Activated T-cell treated with anti-CD3 and anti-CD28 coated beads, Interleukin-2, amount 50 U/mL, for 4 hours (primary cell): ENCODE measurements at regions not wholly inside any gene's neighbourhood (a gene's known extent, or its start where the extent isn't known, plus 50 kb on each side); places are given as distances from the start of the nearest gene placed in this dataset.

Experiments used
- ATAC-seq, 2 donors: fragments of 200-7000 bp; cut with Tn5 transposase; one replicate each; pipeline ENCODE4 v1.10.0; 2021
- DNase-seq: peaks from one replicate; pipeline ENCODE4 v3.0.0-alpha.2; 2020
- H3K27me3 Mint-ChIP-seq: one replicate; pipeline ENCODE4 v1.8.0; 2021; ENCODE audit warnings: low read depth, mixed read lengths
- H3K36me3 Mint-ChIP-seq: one replicate; pipeline ENCODE4 v1.8.0; 2022; ENCODE audit warnings: mixed read lengths; ENCODE audit not compliant: insufficient read depth
- H3K4me1 Mint-ChIP-seq: one replicate; pipeline ENCODE4 v1.8.0; 2021; ENCODE audit warnings: low read depth, mixed read lengths
- H3K4me3 Mint-ChIP-seq: one replicate; pipeline ENCODE4 v1.8.0; 2021; ENCODE audit warnings: mild to moderate bottlenecking, moderate library complexity, mixed read lengths
- H3K9me3 Mint-ChIP-seq: one replicate; pipeline ENCODE4 v1.8.0; 2021; ENCODE audit warnings: mixed read lengths

GRCh38 chr17:33816842-33817617 is 438.1 kb upstream of the CCL2 start:
- Mint-ChIP-seq H3K9me3 (no peaks in the 10 kb centered on the region), H3K36me3 (no peaks in the 10 kb centered on the region), H3K4me1 (no peaks in the 10 kb centered on the region), H3K27me3 (peaks cover 7% of the 10 kb centered on the region), H3K4me3 (no peak overlapping the region)
- ATAC-seq: no peak
- DNase-seq: no peak

- ATAC-seq (no peak), DNase-seq (no peak)
- Mint-ChIP-seq H3K4me1 (no peaks in the 10 kb centered on the region), H3K36me3 (no peaks in the 10 kb centered on the region), H3K27me3 (peaks cover 10% of the 10 kb centered on the region), H3K9me3 (no peaks in the 10 kb centered on the region), H3K4me3 (no peak overlapping the region)
These were observed 435.5 kb upstream of the CCL2 start for GRCh38 chr17:33819539-33819938.

GRCh38 chr17:33832262-33832661 is 422.8 kb upstream of the CCL2 start:
- Mint-ChIP-seq H3K27me3 (peaks cover 4% of the 10 kb centered on the region), H3K4me3 (no peak overlapping the region), H3K36me3 (no peaks in the 10 kb centered on the region), H3K4me1 (no peaks in the 10 kb centered on the region), H3K9me3 (no peaks in the 10 kb centered on the region)
- DNase-seq (no peak), ATAC-seq (no peak)

GRCh38 chr17:33837281-33837680 is 417.8 kb upstream of the CCL2 start:
- no peak for DNase-seq
- ATAC-seq: no peak
- Mint-ChIP-seq H3K9me3 (no peaks in the 10 kb centered on the region), H3K4me3 (no peak overlapping the region), H3K36me3 (no peaks in the 10 kb centered on the region), H3K4me1 (no peaks in the 10 kb centered on the region), H3K27me3 (peaks cover 7% of the 10 kb centered on the region)

GRCh38 chr17:33838281-33838680 is 416.8 kb upstream of the CCL2 start:
- H3K4me3 Mint-ChIP-seq: no peak overlapping the region
- H3K36me3 Mint-ChIP-seq: no peaks in the 10 kb centered on the region
- no peak for ATAC-seq
- no peak for DNase-seq
- no peaks in the 10 kb centered on the region for H3K4me1 Mint-ChIP-seq
- peaks cover 7% of the 10 kb centered on the region for H3K27me3 Mint-ChIP-seq
- no peaks in the 10 kb centered on the region for H3K9me3 Mint-ChIP-seq

GRCh38 chr17:33847900-33848299 is 407.2 kb upstream of the CCL2 start:
- ATAC-seq (no peak), DNase-seq (no peak)
- H3K27me3 Mint-ChIP-seq: no peaks in the 10 kb centered on the region
- no peak overlapping the region for H3K4me3 Mint-ChIP-seq
- H3K9me3 Mint-ChIP-seq: no peaks in the 10 kb centered on the region
- no peaks in the 10 kb centered on the region for H3K4me1 Mint-ChIP-seq
- H3K36me3 Mint-ChIP-seq: no peaks in the 10 kb centered on the region

GRCh38 chr17:33848433-33848832 is 406.7 kb upstream of the CCL2 start:
- Mint-ChIP-seq H3K4me1 (no peaks in the 10 kb centered on the region), H3K36me3 (no peaks in the 10 kb centered on the region), H3K4me3 (no peak overlapping the region), H3K27me3 (no peaks in the 10 kb centered on the region), H3K9me3 (no peaks in the 10 kb centered on the region)
- no peak for ATAC-seq
- DNase-seq: no peak

- H3K4me3 Mint-ChIP-seq: no peak overlapping the region
- H3K9me3 Mint-ChIP-seq: no peaks in the 10 kb centered on the region
- no peaks in the 10 kb centered on the region for H3K36me3 Mint-ChIP-seq
- H3K4me1 Mint-ChIP-seq: no peaks in the 10 kb centered on the region
- ATAC-seq (no peak), DNase-seq (no peak)
- peaks cover 8% of the 10 kb centered on the region for H3K27me3 Mint-ChIP-seq
These were observed 400.5 kb upstream of the CCL2 start for GRCh38 chr17:33854596-33854995.

GRCh38 chr17:33858121-33858520 is 397.0 kb upstream of the CCL2 start:
- no peak for ATAC-seq
- Mint-ChIP-seq H3K4me1 (no peaks in the 10 kb centered on the region), H3K27me3 (peaks cover 8% of the 10 kb centered on the region), H3K4me3 (no peak overlapping the region), H3K36me3 (no peaks in the 10 kb centered on the region), H3K9me3 (no peaks in the 10 kb centered on the region)
- DNase-seq: no peak

GRCh38 chr17:33858682-33859081 is 396.4 kb upstream of the CCL2 start:
- DNase-seq: no peak
- peaks cover 8% of the 10 kb centered on the region for H3K27me3 Mint-ChIP-seq
- ATAC-seq: no peak
- no peaks in the 10 kb centered on the region for H3K36me3 Mint-ChIP-seq
- no peak overlapping the region for H3K4me3 Mint-ChIP-seq
- no peaks in the 10 kb centered on the region for H3K9me3 Mint-ChIP-seq
- H3K4me1 Mint-ChIP-seq: no peaks in the 10 kb centered on the region

GRCh38 chr17:33862772-33863602 is 392.1 kb upstream of the CCL2 start:
- Mint-ChIP-seq H3K4me3 (no peak overlapping the region), H3K36me3 (no peaks in the 10 kb centered on the region), H3K27me3 (peaks cover 5% of the 10 kb centered on the region), H3K9me3 (no peaks in the 10 kb centered on the region), H3K4me1 (no peaks in the 10 kb centered on the region)
- no peak for ATAC-seq
- DNase-seq: no peak

- DNase-seq: no peak
- H3K27me3 Mint-ChIP-seq: peaks cover 7% of the 10 kb centered on the region
- H3K9me3 Mint-ChIP-seq: no peaks in the 10 kb centered on the region
These were observed 390.3 kb upstream of the CCL2 start for GRCh38 chr17:33864758-33865229.

GRCh38 chr17:33868899-33869298 is 386.2 kb upstream of the CCL2 start:
- Mint-ChIP-seq H3K4me1 (no peaks in the 10 kb centered on the region), H3K36me3 (no peaks in the 10 kb centered on the region), H3K4me3 (no peak overlapping the region), H3K27me3 (peaks cover 18% of the 10 kb centered on the region), H3K9me3 (no peaks in the 10 kb centered on the region)
- ATAC-seq: no peak
- DNase-seq: no peak

More at GRCh38 chr17:33864758-33865229, 390.3 kb upstream of the CCL2 start:
- no peak overlapping the region for H3K4me3 Mint-ChIP-seq
- ATAC-seq: no peak
- no peaks in the 10 kb centered on the region for H3K4me1 Mint-ChIP-seq
- no peaks in the 10 kb centered on the region for H3K36me3 Mint-ChIP-seq

GRCh38 chr17:33870936-33871335 is 384.1 kb upstream of the CCL2 start:
- no peak overlapping the region for H3K4me3 Mint-ChIP-seq
- ATAC-seq (no peak), DNase-seq (no peak)
- H3K36me3 Mint-ChIP-seq: no peaks in the 10 kb centered on the region
- no peaks in the 10 kb centered on the region for H3K4me1 Mint-ChIP-seq
- peaks cover 22% of the 10 kb centered on the region for H3K27me3 Mint-ChIP-seq
- no peaks in the 10 kb centered on the region for H3K9me3 Mint-ChIP-seq
